Smooth muscle cell (in vitro differentiated cells): ENCODE measurements at regions not wholly inside any gene's neighbourhood (a gene's known extent, or its start where the extent isn't known, plus 50 kb on each side); places are given as distances from the start of the nearest gene placed in this dataset.

ENCODE experiments used
- DNase-seq: peaks from one replicate; lab custom pipeline; 2025; ENCODE audit not compliant: unreplicated experiment; lab: John Stamatoyannopoulos, UW
- H2AFZ ChIP-seq: fragments of 200-600 bp; sonication (generic); 2 replicates; pipeline ENCODE4 v1.6.0; 2016; ENCODE audit warnings: antibody characterized with exemption, low read depth, mild to moderate bottlenecking
- H3F3A ChIP-seq: fragments of 200-600 bp; sonication (generic); 2 replicates; pipeline ENCODE4 v1.6.0; 2017; ENCODE audit warnings: antibody characterized with exemption, low read depth
- H3K27ac ChIP-seq: fragments of 200-600 bp; sonication (generic); 2 replicates; pipeline ENCODE4 v1.5.1; 2016; ENCODE audit warnings: low read depth, mild to moderate bottlenecking
- H3K27me3 ChIP-seq: fragments of 200-600 bp; sonication (generic); 2 replicates; pipeline ENCODE4 v1.6.1; 2016; ENCODE audit warnings: low read depth, mild to moderate bottlenecking
- H3K36me3 ChIP-seq: fragments of 200-600 bp; sonication (generic); 2 replicates; pipeline ENCODE4 v1.5.1; 2016; ENCODE audit warnings: low read depth
- H3K4me1 ChIP-seq: fragments of 200-600 bp; sonication (generic); 2 replicates; pipeline ENCODE4 v1.5.1; 2016; ENCODE audit warnings: low read depth
- H3K4me2 ChIP-seq: fragments of 200-600 bp; sonication (generic); 2 replicates; pipeline ENCODE4 v1.6.0; 2016; ENCODE audit warnings: mild to moderate bottlenecking
- H3K4me3 ChIP-seq: fragments of 200-600 bp; sonication (generic); 2 replicates; pipeline ENCODE4 v1.5.1; 2016; ENCODE audit warnings: mild to moderate bottlenecking
- H3K79me2 ChIP-seq: fragments of 200-600 bp; sonication (generic); 2 replicates; pipeline ENCODE4 v1.6.0; 2016; ENCODE audit warnings: low read depth, mild to moderate bottlenecking
- H3K9ac ChIP-seq: fragments of 200-600 bp; sonication (generic); 2 replicates; pipeline ENCODE4 v1.6.0; 2016; ENCODE audit warnings: low read depth
- H3K9me3 ChIP-seq: fragments of 200-600 bp; sonication (generic); replicated peaks from 2 replicates; pipeline ENCODE4 v1.5.1; 2016; ENCODE audit warnings: low read depth
- H4K20me1 ChIP-seq: fragments of 200-600 bp; sonication (generic); 2 replicates; pipeline ENCODE4 v1.6.0; 2016; ENCODE audit warnings: low read depth
- CTCF ChIP-seq: fragments of 200-600 bp; sonication (generic); IDR thresholded peaks from 2 replicates; pipeline ENCODE4 v1.5.1; 2017; ENCODE audit warnings: borderline replicate concordance, mild to moderate bottlenecking, antibody characterized with exemption; ENCODE audit not compliant: insufficient read depth, poor library complexity, severe bottlenecking
- whole genome bisulfite sequencing: methylation state at CpG from one replicate; pipeline ENCODE4 v1.1.7; 2016; ENCODE audit warnings: low lambda C conversion rate; 5-methylcytosine and 5-hydroxymethylcytosine counted together

- Histone ChIP-seq H3K79me2 (no peaks in the 10 kb centered on the region), H3K4me1 (no peaks in the 10 kb centered on the region), H3K4me3 (no peak overlapping the region), H3F3A (peaks cover 3% of the 10 kb centered on the region), H3K27me3 (no peaks in the 10 kb centered on the region), H2AFZ (no peak overlapping the region), H3K9ac (no peak overlapping the region), H3K9me3 (no peaks in the 10 kb centered on the region), H3K27ac (no peak overlapping the region), H4K20me1 (no peaks in the 10 kb centered on the region), H3K36me3 (no peaks in the 10 kb centered on the region), H3K4me2 (no peak overlapping the region)
- TF ChIP-seq CTCF = no peak
- no peak for DNase-seq
Measured at GRCh38 chr9:95813923-95814322, 61.6 kb upstream of the ERCC6L2 start.

GRCh38 chr9:95810814-95811213, 64.7 kb upstream of the ERCC6L2 start:
- no peak overlapping the region for H3K4me2 ChIP-seq
- peaks cover 3% of the 10 kb centered on the region for H3F3A ChIP-seq
- TF ChIP-seq CTCF = no peak
- no peak overlapping the region for H3K27ac ChIP-seq
- H3K27me3 ChIP-seq = no peaks in the 10 kb centered on the region
- H3K9me3 ChIP-seq = no peaks in the 10 kb centered on the region
- DNase-seq = no peak
- H3K36me3 ChIP-seq = no peaks in the 10 kb centered on the region
- no peak overlapping the region for H2AFZ ChIP-seq
- H3K4me1 ChIP-seq = no peaks in the 10 kb centered on the region
- H3K9ac ChIP-seq = no peak overlapping the region
- H4K20me1 ChIP-seq = no peaks in the 10 kb centered on the region
- no peaks in the 10 kb centered on the region for H3K79me2 ChIP-seq
- no peak overlapping the region for H3K4me3 ChIP-seq

GRCh38 chr9:95810133-95810532, 65.4 kb upstream of the ERCC6L2 start:
- WGBS = 84% methylated on average over 3 of the region's 3 CpGs

More at GRCh38 chr9:95810133-95810532, 65.4 kb upstream of the ERCC6L2 start:
- Histone ChIP-seq H3F3A (peaks cover 3% of the 10 kb centered on the region), H3K4me2 (no peak overlapping the region), H3K4me3 (no peak overlapping the region), H3K9ac (no peak overlapping the region), H3K9me3 (no peaks in the 10 kb centered on the region), H3K27ac (no peak overlapping the region), H4K20me1 (no peaks in the 10 kb centered on the region), H3K27me3 (no peaks in the 10 kb centered on the region), H2AFZ (no peak overlapping the region), H3K4me1 (no peaks in the 10 kb centered on the region), H3K79me2 (no peaks in the 10 kb centered on the region), H3K36me3 (no peaks in the 10 kb centered on the region)
- no peak for DNase-seq
- TF ChIP-seq CTCF = no peak
